ENCODE measurements at regions not wholly inside any gene's neighbourhood (a gene's known extent, or its start where the extent isn't known, plus 50 kb on each side); places are given as distances from the start of the nearest gene placed in this dataset.

DNA sequence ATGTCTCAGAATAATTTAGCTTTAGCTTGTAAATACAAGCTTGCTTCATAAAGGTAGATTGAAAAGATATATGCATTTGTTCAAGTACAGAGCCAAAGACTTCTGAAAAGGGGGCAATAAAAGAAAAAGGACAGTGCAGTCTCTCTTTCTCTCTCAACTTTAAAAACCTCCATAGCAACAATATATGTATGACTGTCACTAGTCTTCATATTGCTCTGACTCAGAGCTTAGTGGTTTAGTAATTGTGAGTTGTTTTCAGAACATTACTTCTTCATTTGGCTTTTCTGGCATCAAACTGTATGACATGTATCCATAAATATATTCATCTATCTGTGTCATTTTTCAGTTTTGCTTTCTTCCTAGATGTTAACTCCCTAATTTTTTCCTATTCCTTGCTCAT lies 194.6 kb upstream of the KIF2A start:
- ATAC-seq, result no peak
- no peak overlapping the region for H3K27ac ChIP-seq
- H3K36me3 ChIP-seq, result no peaks in the 10 kb centered on the region
- no peak for TF ChIP-seq POLR2A (IDR thresholded peaks at IDR 0.05)
- TF ChIP-seq, protein P1, sequence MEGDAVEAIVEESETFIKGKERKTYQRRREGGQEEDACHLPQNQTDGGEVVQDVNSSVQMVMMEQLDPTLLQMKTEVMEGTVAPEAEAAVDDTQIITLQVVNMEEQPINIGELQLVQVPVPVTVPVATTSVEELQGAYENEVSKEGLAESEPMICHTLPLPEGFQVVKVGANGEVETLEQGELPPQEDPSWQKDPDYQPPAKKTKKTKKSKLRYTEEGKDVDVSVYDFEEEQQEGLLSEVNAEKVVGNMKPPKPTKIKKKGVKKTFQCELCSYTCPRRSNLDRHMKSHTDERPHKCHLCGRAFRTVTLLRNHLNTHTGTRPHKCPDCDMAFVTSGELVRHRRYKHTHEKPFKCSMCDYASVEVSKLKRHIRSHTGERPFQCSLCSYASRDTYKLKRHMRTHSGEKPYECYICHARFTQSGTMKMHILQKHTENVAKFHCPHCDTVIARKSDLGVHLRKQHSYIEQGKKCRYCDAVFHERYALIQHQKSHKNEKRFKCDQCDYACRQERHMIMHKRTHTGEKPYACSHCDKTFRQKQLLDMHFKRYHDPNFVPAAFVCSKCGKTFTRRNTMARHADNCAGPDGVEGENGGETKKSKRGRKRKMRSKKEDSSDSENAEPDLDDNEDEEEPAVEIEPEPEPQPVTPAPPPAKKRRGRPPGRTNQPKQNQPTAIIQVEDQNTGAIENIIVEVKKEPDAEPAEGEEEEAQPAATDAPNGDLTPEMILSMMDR (IDR thresholded peaks at IDR 0.05), result no peak
- intact Hi-C loops (cut with DNase I), result no loop called here
- H3K27me3 ChIP-seq, result no peaks in the 10 kb centered on the region
- H3K4me1 ChIP-seq, result no peaks in the 10 kb centered on the region
- no peak for DNase-seq
- H3K4me3 ChIP-seq, result no peak overlapping the region
- H3K9me3 ChIP-seq, result no peaks in the 10 kb centered on the region

DNA sequence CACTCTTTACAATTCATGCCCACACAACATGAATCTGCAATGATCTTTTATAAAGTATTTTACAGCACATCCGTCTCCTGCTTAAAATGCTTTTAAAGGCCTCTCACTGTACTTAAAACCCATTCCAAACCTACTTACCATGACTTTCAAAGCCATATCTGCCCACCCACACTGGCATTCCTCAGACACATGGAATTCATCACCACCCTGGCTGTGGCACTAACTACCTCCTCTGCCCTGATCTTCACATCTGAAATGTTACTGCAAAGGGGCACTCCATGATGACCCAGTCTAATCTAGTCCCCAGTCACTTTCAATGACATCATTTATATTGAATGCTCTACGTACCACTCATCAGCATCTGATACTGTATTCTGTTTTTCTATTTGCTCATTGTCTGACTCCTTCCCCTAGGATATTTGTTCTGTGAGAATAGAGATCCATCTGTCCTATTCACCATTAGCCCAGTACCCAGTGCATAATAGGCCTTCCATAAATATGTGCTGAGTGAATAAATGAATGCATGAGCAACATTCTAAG lies 193.2 kb upstream of the KIF2A start:
- 56% methylated on average over 2 of the region's 2 CpGs for WGBS (ENCODE audit: insufficient coverage, low coverage, low lambda C conversion rate, missing lambda C conversion rate)
- no peaks in the 10 kb centered on the region for H3K4me1 ChIP-seq
- intact Hi-C loops (cut with DNase I), result no loop called here
- no peak for ATAC-seq
- TF ChIP-seq POLR2A (IDR thresholded peaks at IDR 0.05), result no peak
- TF ChIP-seq, protein P1 (IDR thresholded peaks at IDR 0.05), result no peak
- H3K27me3 ChIP-seq, result no peaks in the 10 kb centered on the region
- H3K4me3 ChIP-seq, result no peak overlapping the region
- H3K27ac ChIP-seq, result no peak overlapping the region
- H3K36me3 ChIP-seq, result no peaks in the 10 kb centered on the region
- H3K9me3 ChIP-seq, result no peaks in the 10 kb centered on the region
- no peak for DNase-seq

DNA sequence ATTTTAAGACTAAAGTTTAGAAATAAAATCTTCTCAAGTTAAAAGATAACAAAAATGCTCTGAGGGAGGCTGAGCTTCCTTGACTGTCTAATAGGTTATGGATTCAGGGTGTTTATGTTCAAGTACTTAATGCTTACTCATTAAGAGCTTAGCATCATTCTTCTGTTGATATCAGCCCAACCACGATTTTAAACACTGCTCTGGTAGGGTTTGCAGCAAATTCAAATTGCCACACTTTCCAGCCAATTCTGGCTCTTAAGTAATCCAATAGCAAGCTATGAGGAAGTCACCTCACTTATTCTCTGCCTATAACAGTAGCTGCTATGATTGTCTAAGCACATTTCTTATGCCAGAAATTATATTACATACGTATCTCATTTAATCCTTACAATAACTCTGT lies 191.0 kb upstream of the KIF2A start:
- WGBS (ENCODE audit: insufficient coverage, low coverage, low lambda C conversion rate, missing lambda C conversion rate), result 35% methylated on average over 2 of the region's 2 CpGs
- TF ChIP-seq POLR2A (IDR thresholded peaks at IDR 0.05), result no peak
- TF ChIP-seq, protein P1 (IDR thresholded peaks at IDR 0.05), result no peak
- ATAC-seq (no peak), DNase-seq (no peak)
- Histone ChIP-seq H3K9me3 (no peaks in the 10 kb centered on the region), H3K4me3 (no peak overlapping the region), H3K4me1 (no peaks in the 10 kb centered on the region), H3K27ac (no peak overlapping the region), H3K27me3 (no peaks in the 10 kb centered on the region), H3K36me3 (no peaks in the 10 kb centered on the region)
- intact Hi-C loops (cut with DNase I), result no loop called here

DNA sequence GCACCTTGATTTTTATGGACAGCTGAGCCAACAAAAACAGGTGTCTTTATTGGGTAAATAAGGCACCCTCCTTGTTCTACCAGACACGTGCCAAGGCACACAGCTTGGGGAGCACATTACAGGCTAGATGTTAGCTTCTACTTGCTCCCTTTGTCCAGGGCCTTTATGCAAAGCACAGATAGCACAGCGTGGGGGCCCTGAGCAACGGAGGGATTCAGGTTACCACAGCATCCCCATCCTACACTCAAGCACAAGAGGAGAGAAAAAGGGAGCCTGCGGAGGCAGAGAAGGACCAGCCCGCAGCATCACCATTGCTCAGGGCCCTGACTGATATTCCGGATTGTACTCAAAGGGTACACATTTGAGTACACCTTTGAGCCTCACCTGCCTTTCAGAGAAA lies 181.7 kb upstream of the KIF2A start:
- intact Hi-C loops (cut with DNase I), result no loop called here
- TF ChIP-seq, protein P1 (IDR thresholded peaks at IDR 0.05), result no peak
- TF ChIP-seq POLR2A (IDR thresholded peaks at IDR 0.05), result no peak
- Histone ChIP-seq H3K36me3 (no peaks in the 10 kb centered on the region), H3K27ac (no peak overlapping the region), H3K27me3 (no peaks in the 10 kb centered on the region), H3K4me3 (no peak overlapping the region), H3K4me1 (no peaks in the 10 kb centered on the region), H3K9me3 (no peaks in the 10 kb centered on the region)
- no peak for ATAC-seq
- WGBS (ENCODE audit: insufficient coverage, low coverage, low lambda C conversion rate, missing lambda C conversion rate), result 92% methylated on average over 3 of the region's 6 CpGs
- no peak for DNase-seq

DNA sequence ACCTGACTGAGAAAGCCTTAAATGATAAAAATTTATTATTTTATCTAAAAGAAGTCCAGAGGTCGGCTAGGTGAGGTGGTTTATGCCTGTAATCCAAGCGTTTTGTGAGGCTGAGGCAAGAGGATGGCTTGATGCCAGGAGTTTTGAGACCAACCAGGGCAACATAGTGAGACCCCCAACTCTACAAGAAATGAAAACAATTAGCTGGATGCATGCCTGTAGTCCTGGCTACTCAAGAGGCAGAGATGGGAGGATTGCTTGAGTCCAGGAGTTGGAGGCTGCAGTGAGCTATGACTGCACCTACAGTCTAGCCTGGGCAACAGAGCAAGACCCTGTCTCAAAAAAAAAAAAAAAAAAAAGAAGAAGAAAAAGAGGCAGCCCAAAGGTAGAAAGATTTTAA lies 179.9 kb upstream of the KIF2A start:
- WGBS (ENCODE audit: insufficient coverage, low coverage, low lambda C conversion rate, missing lambda C conversion rate), result 26% methylated on average over 2 of the region's 2 CpGs
- ATAC-seq, result no peak
- Histone ChIP-seq H3K9me3 (no peaks in the 10 kb centered on the region), H3K4me3 (no peak overlapping the region), H3K27ac (no peak overlapping the region), H3K36me3 (no peaks in the 10 kb centered on the region), H3K4me1 (no peaks in the 10 kb centered on the region), H3K27me3 (no peaks in the 10 kb centered on the region)
- DNase-seq, result no peak
- TF ChIP-seq, protein P1 (IDR thresholded peaks at IDR 0.05), result no peak
- no peak for TF ChIP-seq POLR2A (IDR thresholded peaks at IDR 0.05)
- intact Hi-C loops (cut with DNase I), result no loop called here
